HL-60 (cell line): ENCODE measurements at regions not wholly inside any gene's neighbourhood (a gene's known extent, or its start where the extent isn't known, plus 50 kb on each side); places are given as distances from the start of the nearest gene placed in this dataset.

Experiments
- DNase-seq, 2 experiments: peaks; one replicate each; pipeline ENCODE4 v3.0.0-alpha.2; 2010 to 2020; ENCODE audit warnings: low read depth in 1 of 2, low spot score in 1 of 2
- H3K27ac ChIP-seq: fragments of 250-450 bp; sonication (Bioruptor Pico); replicated peaks from 2 replicates; pipeline ENCODE4 v1.5.1; 2020; ENCODE audit warnings: mild to moderate bottlenecking, moderate library complexity
- H3K27me3 ChIP-seq: fragments of 250-450 bp; sonication (Bioruptor Pico); 2 replicates; pipeline ENCODE4 v1.5.1; 2021; ENCODE audit warnings: mild to moderate bottlenecking, moderate library complexity; ENCODE audit not compliant: insufficient read depth, poor library complexity, severe bottlenecking
- H3K4me3 ChIP-seq: replicated peaks from 2 replicates; pipeline ENCODE4 v1.5.1; 2011; ENCODE audit warnings: mild to moderate bottlenecking, control low read depth, low read length; ENCODE audit not compliant: insufficient read depth
- GABPA ChIP-seq: IDR thresholded peaks from 2 replicates; pipeline ENCODE4 v1.6.1; 2012; ENCODE audit warnings: low read depth
- POLR2AphosphoS5 ChIP-seq: IDR thresholded peaks from 2 replicates; pipeline ENCODE4 v1.6.1; 2012; ENCODE audit warnings: low read depth
- SPI1 ChIP-seq: IDR thresholded peaks from 2 replicates; pipeline ENCODE4 v1.6.1; 2012; ENCODE audit warnings: low read depth, mild to moderate bottlenecking, borderline replicate concordance
- TF ChIP-seq, protein P1 (sequence below): IDR thresholded peaks from one replicate; pipeline ENCODE4 v1.5.1; 2011; ENCODE audit warnings: low read length, control low read depth, inconsistent platforms; ENCODE audit not compliant: insufficient read depth
- TF ChIP-seq, protein P2 (sequence below): IDR thresholded peaks from 2 replicates; pipeline ENCODE4 v1.6.1; 2012; ENCODE audit warnings: low read depth; ENCODE audit not compliant: insufficient replicate concordance

- no peak for TF ChIP-seq SPI1
- TF ChIP-seq POLR2AphosphoS5 = no peak
- TF ChIP-seq GABPA = no peak
- TF ChIP-seq, protein P1, sequence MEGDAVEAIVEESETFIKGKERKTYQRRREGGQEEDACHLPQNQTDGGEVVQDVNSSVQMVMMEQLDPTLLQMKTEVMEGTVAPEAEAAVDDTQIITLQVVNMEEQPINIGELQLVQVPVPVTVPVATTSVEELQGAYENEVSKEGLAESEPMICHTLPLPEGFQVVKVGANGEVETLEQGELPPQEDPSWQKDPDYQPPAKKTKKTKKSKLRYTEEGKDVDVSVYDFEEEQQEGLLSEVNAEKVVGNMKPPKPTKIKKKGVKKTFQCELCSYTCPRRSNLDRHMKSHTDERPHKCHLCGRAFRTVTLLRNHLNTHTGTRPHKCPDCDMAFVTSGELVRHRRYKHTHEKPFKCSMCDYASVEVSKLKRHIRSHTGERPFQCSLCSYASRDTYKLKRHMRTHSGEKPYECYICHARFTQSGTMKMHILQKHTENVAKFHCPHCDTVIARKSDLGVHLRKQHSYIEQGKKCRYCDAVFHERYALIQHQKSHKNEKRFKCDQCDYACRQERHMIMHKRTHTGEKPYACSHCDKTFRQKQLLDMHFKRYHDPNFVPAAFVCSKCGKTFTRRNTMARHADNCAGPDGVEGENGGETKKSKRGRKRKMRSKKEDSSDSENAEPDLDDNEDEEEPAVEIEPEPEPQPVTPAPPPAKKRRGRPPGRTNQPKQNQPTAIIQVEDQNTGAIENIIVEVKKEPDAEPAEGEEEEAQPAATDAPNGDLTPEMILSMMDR = no peak
- TF ChIP-seq, protein P2, sequence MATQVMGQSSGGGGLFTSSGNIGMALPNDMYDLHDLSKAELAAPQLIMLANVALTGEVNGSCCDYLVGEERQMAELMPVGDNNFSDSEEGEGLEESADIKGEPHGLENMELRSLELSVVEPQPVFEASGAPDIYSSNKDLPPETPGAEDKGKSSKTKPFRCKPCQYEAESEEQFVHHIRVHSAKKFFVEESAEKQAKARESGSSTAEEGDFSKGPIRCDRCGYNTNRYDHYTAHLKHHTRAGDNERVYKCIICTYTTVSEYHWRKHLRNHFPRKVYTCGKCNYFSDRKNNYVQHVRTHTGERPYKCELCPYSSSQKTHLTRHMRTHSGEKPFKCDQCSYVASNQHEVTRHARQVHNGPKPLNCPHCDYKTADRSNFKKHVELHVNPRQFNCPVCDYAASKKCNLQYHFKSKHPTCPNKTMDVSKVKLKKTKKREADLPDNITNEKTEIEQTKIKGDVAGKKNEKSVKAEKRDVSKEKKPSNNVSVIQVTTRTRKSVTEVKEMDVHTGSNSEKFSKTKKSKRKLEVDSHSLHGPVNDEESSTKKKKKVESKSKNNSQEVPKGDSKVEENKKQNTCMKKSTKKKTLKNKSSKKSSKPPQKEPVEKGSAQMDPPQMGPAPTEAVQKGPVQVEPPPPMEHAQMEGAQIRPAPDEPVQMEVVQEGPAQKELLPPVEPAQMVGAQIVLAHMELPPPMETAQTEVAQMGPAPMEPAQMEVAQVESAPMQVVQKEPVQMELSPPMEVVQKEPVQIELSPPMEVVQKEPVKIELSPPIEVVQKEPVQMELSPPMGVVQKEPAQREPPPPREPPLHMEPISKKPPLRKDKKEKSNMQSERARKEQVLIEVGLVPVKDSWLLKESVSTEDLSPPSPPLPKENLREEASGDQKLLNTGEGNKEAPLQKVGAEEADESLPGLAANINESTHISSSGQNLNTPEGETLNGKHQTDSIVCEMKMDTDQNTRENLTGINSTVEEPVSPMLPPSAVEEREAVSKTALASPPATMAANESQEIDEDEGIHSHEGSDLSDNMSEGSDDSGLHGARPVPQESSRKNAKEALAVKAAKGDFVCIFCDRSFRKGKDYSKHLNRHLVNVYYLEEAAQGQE = no peak
- no peaks in the 10 kb centered on the region for H3K27me3 ChIP-seq
- no peak for DNase-seq
- no peak overlapping the region for H3K4me3 ChIP-seq
- no peak overlapping the region for H3K27ac ChIP-seq
Measured at GRCh38 chr5:67520161-67520908, 323.7 kb upstream of the CD180 start.

DNA sequence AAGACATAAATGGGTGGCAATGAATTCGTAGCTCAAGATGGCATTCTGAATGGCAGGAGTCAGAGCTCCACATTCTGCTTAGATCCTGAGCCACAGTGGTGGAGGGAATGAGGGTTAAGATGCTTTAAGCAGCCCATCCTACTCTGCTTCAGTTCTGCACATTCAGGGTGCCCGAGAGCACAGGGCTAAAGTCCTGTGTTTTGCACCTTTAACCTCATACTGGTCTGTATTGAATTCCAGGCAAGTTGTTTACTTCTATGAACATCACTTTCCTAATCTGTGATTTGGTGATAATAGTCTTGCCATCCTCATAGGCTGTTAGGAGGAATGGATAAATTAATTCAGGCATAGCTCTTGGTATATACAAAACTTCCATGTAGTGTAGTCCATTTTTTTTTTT lies 321.6 kb upstream of the CD180 start:
- Histone ChIP-seq H3K27ac (no peak overlapping the region), H3K27me3 (no peaks in the 10 kb centered on the region), H3K4me3 (no peak overlapping the region)
- TF ChIP-seq, protein P1 = no peak
- no peak for TF ChIP-seq GABPA
- TF ChIP-seq, protein P2 = no peak
- TF ChIP-seq SPI1 = no peak
- no peak for TF ChIP-seq POLR2AphosphoS5
- no peak for DNase-seq

DNA sequence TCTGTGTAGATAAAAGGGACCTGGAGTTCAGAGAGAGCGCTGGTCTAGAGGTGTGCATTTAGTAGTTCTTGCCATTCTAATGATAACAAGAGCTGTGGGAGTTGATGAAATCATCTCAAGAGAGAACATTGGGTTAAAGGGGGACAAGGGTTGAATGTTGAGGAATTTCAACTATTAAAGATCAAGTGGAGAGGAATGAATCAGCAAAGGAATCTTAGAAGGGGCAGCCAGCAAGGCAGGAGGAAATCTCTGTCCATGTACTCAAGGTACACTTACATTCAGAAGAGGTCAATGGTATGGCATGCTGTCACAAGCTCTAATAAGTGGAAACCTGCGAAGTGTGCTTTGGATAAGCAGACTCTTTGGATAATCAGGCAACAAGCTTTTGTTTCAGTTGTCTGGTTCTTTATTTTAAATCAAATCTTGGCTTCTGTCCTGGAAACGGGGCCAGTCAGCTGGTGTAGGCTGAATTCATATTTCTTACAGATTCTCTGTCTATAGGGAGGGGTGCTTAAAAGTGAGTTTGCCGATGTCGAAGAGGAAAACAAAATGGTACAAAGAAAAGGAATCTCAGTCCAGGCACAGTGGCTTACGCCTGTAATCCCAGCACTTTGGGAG lies 320.5 kb upstream of the CD180 start:
- no peak for DNase-seq
- TF ChIP-seq POLR2AphosphoS5 = no peak
- no peak for TF ChIP-seq GABPA
- no peak for TF ChIP-seq SPI1
- TF ChIP-seq, protein P1 = no peak
- TF ChIP-seq, protein P2 = no peak
- Histone ChIP-seq H3K27ac (no peak overlapping the region), H3K27me3 (no peaks in the 10 kb centered on the region), H3K4me3 (no peak overlapping the region)
